Stimulated activated CD8-positive, alpha-beta memory T cell treated with anti-CD3 and anti-CD28 coated beads, Interleukin-7, amount 100 ng/mL, for 1 hour (primary cell): ENCODE measurements at regions not wholly inside any gene's neighbourhood (a gene's known extent, or its start where the extent isn't known, plus 50 kb on each side); places are given as distances from the start of the nearest gene placed in this dataset.

ENCODE experiments used
- DNase-seq, 2 donors: peaks; one replicate each; pipeline ENCODE4 v3.0.0-alpha.2; 2020; ENCODE audit warnings: low read depth in 2 of 2

GRCh38 chr15:99440551-99441443 lies 125.0 kb upstream of the MEF2A start:
- DNase-seq = no peak

GRCh38 chr15:99441444-99441800 lies 124.4 kb upstream of the MEF2A start:
- no peak for DNase-seq

- DNase-seq = no peak
Measured at GRCh38 chr15:99441871-99442251, 123.9 kb upstream of the MEF2A start.

DNA sequence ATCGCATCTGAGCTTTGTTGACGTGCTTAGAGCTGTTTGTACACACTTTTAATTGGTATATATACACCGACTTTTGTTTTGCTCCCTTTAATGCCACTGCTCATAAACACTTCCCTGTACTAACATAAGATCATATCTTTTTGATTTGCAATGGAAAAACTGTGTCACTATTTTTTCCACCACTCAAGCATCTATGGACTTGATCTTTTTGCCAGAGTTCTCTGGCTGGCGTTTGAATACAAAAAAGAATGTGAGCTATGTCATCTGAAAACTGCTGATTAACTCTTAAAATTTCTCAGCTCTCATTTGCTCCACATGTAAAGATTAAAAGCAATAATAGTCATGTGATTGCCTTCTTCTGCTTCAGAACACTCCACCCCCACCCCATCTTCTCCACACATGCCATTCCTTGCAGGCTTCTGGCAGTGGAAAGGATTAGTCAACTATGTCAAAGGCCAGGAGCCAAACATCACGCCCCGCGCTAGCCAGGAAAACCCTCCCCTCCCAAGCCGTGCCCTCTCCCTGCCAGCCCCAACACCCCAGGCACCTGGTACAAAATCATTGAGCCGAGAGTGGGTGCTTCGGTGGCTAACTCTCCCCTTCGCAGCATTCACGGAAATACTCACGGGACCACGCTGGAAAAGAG lies 123.4 kb upstream of the MEF2A start:
- no peak for DNase-seq

DNA sequence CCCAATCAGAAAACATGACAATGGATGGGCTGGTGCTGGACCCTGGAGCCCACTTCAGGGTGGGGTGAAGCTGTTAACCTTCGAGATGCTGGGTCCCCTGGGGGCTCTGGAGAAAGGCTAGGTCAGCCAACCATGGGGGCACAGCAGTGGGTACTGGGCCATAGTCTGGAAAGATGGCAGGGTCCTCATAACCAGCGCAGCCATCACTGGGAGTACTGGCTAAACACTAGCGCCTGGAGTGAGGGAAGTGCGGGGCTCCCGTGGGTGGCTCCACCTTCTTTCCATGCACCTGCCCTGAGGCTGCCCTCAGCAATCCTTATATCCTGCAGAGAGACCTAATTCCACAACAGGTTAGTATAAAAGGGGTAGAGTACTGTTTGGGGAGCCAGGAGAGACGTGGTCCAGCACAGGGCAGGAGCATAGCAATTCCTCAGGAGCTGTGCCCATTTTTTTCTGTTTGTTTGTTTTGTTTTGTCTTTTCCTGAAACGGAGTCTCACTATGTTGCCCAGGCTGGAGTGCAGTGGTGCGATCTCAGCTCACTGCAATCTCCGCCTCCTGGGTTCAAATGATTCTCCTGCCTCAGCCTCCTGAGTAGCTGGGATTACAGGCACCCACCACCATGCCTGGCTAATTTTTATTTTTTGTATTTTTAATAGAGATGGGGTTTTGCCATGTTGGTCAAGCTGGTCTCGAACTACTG lies 122.6 kb upstream of the MEF2A start:
- DNase-seq = no peak

DNA sequence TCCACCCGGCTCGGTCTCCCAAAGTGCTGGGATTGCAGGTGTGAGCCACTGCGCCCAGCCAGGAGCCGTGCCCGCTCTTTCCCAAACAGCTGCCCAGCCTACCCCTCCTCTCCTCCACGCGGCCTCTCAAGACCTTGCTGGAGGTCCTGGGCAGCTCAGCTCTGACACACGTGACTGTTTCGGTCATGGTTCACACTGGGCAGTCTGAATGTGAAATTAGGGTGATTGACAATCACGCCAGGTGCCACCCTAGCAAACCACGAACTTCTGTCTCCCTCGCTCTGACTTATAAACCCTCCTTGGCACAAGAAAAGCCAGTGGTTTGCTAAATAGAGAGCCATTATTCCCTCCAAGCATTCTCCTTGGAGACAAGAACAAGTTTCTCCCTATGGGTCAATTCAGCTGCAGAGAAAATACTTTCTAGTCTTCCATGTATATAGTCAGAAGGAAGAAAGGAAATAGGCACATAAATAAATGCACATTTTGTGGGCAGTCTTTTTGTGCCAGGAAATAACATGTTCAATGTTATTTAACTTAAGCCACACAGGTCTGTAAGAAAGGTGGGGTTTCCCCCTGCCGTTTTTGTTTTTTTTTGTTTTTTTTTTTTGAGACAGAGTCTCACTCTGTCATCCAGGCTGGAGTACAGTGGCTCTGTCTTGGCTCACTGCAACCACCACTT lies 121.9 kb upstream of the MEF2A start:
- DNase-seq = no peak

GRCh38 chr15:99445272-99445850 lies 120.4 kb upstream of the MEF2A start:
- no peak for DNase-seq

DNA sequence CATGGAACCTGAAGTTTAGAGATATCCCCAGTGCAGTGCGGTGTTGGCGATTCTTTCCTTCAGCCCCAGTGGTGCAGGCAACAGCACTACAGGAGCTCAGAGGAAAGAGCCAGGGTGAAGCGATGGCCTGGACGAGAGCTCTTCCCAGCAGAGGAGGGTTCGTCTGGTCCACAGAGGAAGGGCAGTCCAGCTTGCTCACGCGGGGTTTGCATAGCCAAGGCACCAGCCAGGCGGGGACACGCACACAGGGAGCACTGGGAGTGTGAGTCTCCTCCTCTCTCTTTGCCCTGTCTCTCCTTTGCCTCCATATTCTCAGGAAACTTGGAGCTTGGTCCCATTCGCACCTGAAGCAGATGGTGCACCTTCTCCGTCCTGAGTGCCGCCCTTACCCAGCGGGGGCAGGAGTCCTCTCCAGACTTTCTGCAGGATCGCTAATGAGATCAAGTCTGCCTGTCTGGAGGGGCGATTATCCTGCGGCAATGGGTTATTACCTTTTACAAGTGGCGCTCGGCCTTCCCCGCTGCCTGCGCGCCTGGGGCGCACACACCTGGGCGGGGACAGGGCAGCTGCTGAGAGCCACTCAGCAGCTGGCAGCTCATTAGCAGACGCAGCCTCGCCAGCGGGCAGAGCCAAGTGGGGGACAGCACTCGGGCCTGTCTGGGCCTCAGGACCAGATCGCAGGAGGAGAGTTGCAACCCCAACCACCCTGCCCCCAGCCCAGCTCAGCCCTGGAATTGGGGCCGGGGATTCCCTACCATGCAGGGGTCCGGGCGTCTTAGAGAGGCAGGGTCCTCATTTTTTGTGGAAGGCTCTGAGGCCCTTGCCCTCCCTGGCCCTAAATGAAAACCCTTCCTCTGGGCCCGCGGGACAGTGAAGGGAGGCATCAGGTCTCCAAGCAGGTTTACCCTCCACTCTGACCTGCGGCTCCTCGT lies 119.0 kb upstream of the MEF2A start:
- DNase-seq = no peak

DNA sequence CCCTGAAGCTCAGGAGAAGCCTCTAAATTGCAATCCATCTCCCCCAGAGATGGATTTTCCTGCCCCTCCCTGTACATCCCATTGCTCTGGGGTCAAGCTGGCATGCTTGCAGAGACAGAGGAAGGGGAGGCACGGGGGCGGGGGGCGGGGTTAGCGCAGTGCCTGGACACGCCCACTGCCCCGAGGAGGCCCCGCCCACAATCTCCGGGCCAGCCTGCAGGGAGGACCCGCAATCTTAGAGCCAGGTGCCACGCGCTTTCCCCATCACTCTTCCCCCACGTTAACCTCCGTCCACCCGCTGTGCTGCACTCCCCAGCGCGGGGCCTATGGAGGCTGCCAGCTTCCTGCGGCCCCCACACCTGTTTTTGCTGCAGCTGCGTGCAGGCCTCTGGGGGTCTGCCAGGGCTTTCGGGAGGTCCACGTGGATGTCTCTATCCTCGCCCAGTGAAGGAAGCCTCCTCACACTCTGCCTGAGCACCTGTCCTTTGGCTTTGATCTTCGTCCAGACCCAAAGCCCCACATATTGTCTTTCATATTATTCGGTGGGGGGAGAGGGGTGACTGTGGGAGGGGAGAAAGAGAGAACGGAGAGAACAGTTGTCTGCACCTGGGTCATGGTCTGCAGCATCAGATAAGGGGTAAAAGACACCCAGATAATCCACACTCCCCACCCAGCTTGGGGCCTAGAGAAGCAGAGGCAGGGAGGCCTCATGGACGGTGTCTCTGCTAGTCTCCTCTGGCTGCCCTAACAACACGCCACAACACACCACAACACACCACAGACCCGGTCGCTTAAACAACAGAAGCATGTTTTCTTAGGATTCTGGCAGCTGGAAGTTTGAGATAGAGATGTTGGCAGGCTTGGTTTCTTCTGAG lies 118.0 kb upstream of the MEF2A start:
- DNase-seq = no peak

GRCh38 chr15:99449514-99449913 lies 116.3 kb upstream of the MEF2A start:
- DNase-seq = no peak

- DNase-seq = peak in 1 of 2 donors; percentile 23
Measured at GRCh38 chr15:99450896-99451358, 114.9 kb upstream of the MEF2A start.

- no peak for DNase-seq
Measured at GRCh38 chr15:99451484-99451883, 114.3 kb upstream of the MEF2A start.

DNA sequence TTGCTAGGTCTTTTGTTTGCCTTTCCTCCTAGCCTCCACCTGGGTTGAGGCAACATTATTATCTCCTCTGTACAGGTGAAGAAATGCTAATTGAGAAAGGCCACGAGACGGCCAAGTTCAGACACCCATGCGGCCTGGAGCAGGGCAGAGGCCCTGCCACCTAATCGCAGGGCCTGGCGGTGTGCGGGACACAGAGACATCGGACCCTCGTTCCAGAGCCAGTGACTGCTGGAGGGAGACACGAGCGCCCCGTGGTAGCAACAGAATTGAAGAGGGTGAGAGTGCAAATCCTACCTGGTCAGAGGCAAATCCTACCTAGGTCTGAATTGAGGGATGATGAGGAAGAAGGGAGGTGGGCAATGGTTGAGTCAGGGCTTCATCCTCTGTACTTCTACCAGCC lies 113.8 kb upstream of the MEF2A start:
- DNase-seq = no peak

GRCh38 chr15:99452728-99453636 lies 112.8 kb upstream of the MEF2A start:
- DNase-seq = no peak

DNA sequence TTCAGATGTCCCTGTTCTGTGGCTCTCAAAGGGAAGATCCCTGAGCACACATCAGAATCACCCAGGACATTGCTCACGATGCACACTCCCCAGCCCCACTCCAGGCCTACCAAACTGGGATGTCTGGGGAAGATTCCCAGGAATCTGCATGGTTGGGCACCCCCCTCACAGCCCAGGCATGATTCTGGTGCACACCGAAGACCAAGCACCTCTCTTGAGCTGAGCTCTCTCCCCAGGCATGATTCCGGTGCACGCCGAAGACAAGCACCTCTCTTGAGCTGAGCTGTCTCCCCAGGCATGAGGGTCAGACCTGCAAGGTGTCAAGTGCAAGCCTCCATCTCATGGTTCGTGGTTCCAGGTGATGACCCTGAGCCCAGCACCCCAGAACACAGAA lies 112.2 kb upstream of the MEF2A start:
- no peak for DNase-seq

GRCh38 chr15:99454107-99454809 lies 111.5 kb upstream of the MEF2A start:
- DNase-seq = no peak

- DNase-seq = no peak
Measured at GRCh38 chr15:99454941-99455788, 110.6 kb upstream of the MEF2A start.
